HEK293 (cell line): ENCODE measurements at regions not wholly inside any gene's neighbourhood (a gene's known extent, or its start where the extent isn't known, plus 50 kb on each side); places are given as distances from the start of the nearest gene placed in this dataset.

Source experiments
- CTCF ChIA-PET: fragments of 350-600 bp; formaldehyde crosslinking; extraction: SDS; loops from one replicate; lab custom pipeline; 2021; ENCODE audit warnings: antibody characterized with exemption; lab: Yijun Ruan, JAX
- POLR2A ChIA-PET: fragments of 300-600 bp; formaldehyde crosslinking; extraction: SDS; loops from one replicate; lab custom pipeline; 2020; ENCODE audit warnings: antibody characterized with exemption, inconsistent platforms; lab: Yijun Ruan, JAX
- H3K27ac ChIP-seq: fragments of 200-500 bp; sonication (Bioruptor generic); 2 replicates; pipeline ENCODE4 v1.5.1; 2014; ENCODE audit warnings: low read depth, low read length, control low read depth, inconsistent platforms; ENCODE audit errors: extremely low read depth
- H3K36me3 ChIP-seq, 2 experiments: fragments of 200-500 bp in 1 of 2; sonication (Bioruptor generic) in 1 of 2; 1 replicate in 1 of 2; 2 replicates in 1 of 2; pipeline ENCODE4 v1.5.1; 2014 to 2017; ENCODE audit warnings: inconsistent platforms in 2 of 2, low read length in 2 of 2; ENCODE audit not compliant: control insufficient read depth in 2 of 2, insufficient read depth in 1 of 2
- H3K4me1 ChIP-seq: fragments of 200-500 bp; sonication (Bioruptor generic); 2 replicates; pipeline ENCODE4 v1.5.1; 2014; ENCODE audit warnings: mild to moderate bottlenecking, low read length, inconsistent platforms; ENCODE audit not compliant: control insufficient read depth, insufficient read depth
- H3K4me3 ChIP-seq: 2 replicates; pipeline ENCODE4 v1.5.1; 2011; ENCODE audit warnings: low read depth, mild to moderate bottlenecking, control low read depth, low read length, moderate library complexity
- H3K9me3 ChIP-seq: fragments of 200-500 bp; sonication (Bioruptor generic); 2 replicates; pipeline ENCODE4 v1.5.1; 2014; ENCODE audit warnings: low read depth, low read length, inconsistent platforms; ENCODE audit not compliant: control insufficient read depth, insufficient read depth
- GLI2 ChIP-seq: fragments of 450-650 bp; formaldehyde crosslinking; IDR thresholded peaks from 2 replicates; pipeline ENCODE4; 2017; ENCODE audit warnings: missing biosample characterization, missing genetic modification characterization, low read depth, borderline replicate concordance
- GLIS2 ChIP-seq: fragments of 450-650 bp; formaldehyde crosslinking; IDR thresholded peaks from 2 replicates; pipeline ENCODE4 v1.5.1; 2016; ENCODE audit warnings: missing biosample characterization, missing genetic modification characterization
- IKZF3 ChIP-seq: fragments of 450-650 bp; IDR thresholded peaks from 2 replicates; pipeline ENCODE4 v1.5.0; 2018; ENCODE audit warnings: missing biosample characterization, mild to moderate bottlenecking, missing genetic modification characterization, moderate library complexity
- SETDB1 ChIP-seq: IDR thresholded peaks from one replicate; pipeline ENCODE4 v1.6.1; 2017; ENCODE audit warnings: mild to moderate bottlenecking, low read length, moderate library complexity, mixed read lengths; ENCODE audit not compliant: insufficient read length
- ZEB2 ChIP-seq: fragments of 450-650 bp; formaldehyde crosslinking; IDR thresholded peaks from 2 replicates; pipeline ENCODE4 v1.5.1; 2016; ENCODE audit warnings: missing biosample characterization, missing genetic modification characterization
- ZIC2 ChIP-seq: fragments of 450-650 bp; formaldehyde crosslinking; IDR thresholded peaks from 2 replicates; pipeline ENCODE4 v1.5.1; 2016; ENCODE audit warnings: missing biosample characterization, missing genetic modification characterization
- ZNF146 ChIP-seq: fragments of 450-650 bp; formaldehyde crosslinking; IDR thresholded peaks from 2 replicates; pipeline ENCODE4 v1.5.1; 2016; ENCODE audit warnings: missing biosample characterization, missing genetic modification characterization
- ZNF350 ChIP-seq: fragments of 450-650 bp; formaldehyde crosslinking; IDR thresholded peaks from 2 replicates; pipeline ENCODE4 v1.5.0; 2017; ENCODE audit warnings: missing biosample characterization, mild to moderate bottlenecking, missing genetic modification characterization
- ZNF37A ChIP-seq: fragments of 450-650 bp; IDR thresholded peaks from 2 replicates; pipeline ENCODE4 v1.5.1; 2018; ENCODE audit warnings: missing biosample characterization, missing genetic modification characterization
- ZNF394 ChIP-seq: fragments of 450-650 bp; formaldehyde crosslinking; IDR thresholded peaks from 2 replicates; pipeline ENCODE4 v1.5.1; 2016; ENCODE audit warnings: missing biosample characterization, missing genetic modification characterization, mild to moderate bottlenecking, moderate library complexity, borderline replicate concordance
- ZNF501 ChIP-seq: fragments of 450-650 bp; formaldehyde crosslinking; IDR thresholded peaks from 2 replicates; pipeline ENCODE4 v1.5.1; 2016; ENCODE audit warnings: missing biosample characterization, missing genetic modification characterization
- ZNF521 ChIP-seq: fragments of 450-650 bp; formaldehyde crosslinking; IDR thresholded peaks from 2 replicates; pipeline ENCODE4 v1.5.1; 2017; ENCODE audit warnings: missing biosample characterization, mild to moderate bottlenecking, missing genetic modification characterization
- ZNF623 ChIP-seq: fragments of 450-650 bp; formaldehyde crosslinking; IDR thresholded peaks from 2 replicates; pipeline ENCODE4 v1.5.1; 2016; ENCODE audit warnings: missing biosample characterization, missing genetic modification characterization
- ZNF624 ChIP-seq: fragments of 450-650 bp; formaldehyde crosslinking; IDR thresholded peaks from 2 replicates; pipeline ENCODE4 v1.5.1; 2017; ENCODE audit warnings: missing biosample characterization, missing genetic modification characterization
- ZNF777 ChIP-seq: fragments of 450-650 bp; formaldehyde crosslinking; IDR thresholded peaks from 2 replicates; pipeline ENCODE4 v1.5.1; 2017; ENCODE audit warnings: missing biosample characterization, missing genetic modification characterization, borderline replicate concordance
- ZSCAN16 ChIP-seq: fragments of 450-650 bp; formaldehyde crosslinking; IDR thresholded peaks from 2 replicates; pipeline ENCODE4 v1.5.1; 2016; ENCODE audit warnings: missing biosample characterization, missing genetic modification characterization
- ZSCAN30 ChIP-seq: fragments of 450-650 bp; IDR thresholded peaks from 2 replicates; pipeline ENCODE4 v1.5.1; 2018; ENCODE audit warnings: missing biosample characterization, mild to moderate bottlenecking, missing genetic modification characterization, moderate library complexity
- TF ChIP-seq, protein P1 (sequence below): fragments of 450-650 bp; formaldehyde crosslinking; IDR thresholded peaks from 2 replicates; pipeline ENCODE4 v1.5.1; 2017; ENCODE audit warnings: missing biosample characterization, mild to moderate bottlenecking, missing genetic modification characterization, moderate library complexity
- TF ChIP-seq, protein P2 (sequence below): fragments of 450-650 bp; formaldehyde crosslinking; IDR thresholded peaks from 2 replicates; pipeline ENCODE4 v1.5.1; 2016; ENCODE audit warnings: missing biosample characterization, missing genetic modification characterization

DNA sequence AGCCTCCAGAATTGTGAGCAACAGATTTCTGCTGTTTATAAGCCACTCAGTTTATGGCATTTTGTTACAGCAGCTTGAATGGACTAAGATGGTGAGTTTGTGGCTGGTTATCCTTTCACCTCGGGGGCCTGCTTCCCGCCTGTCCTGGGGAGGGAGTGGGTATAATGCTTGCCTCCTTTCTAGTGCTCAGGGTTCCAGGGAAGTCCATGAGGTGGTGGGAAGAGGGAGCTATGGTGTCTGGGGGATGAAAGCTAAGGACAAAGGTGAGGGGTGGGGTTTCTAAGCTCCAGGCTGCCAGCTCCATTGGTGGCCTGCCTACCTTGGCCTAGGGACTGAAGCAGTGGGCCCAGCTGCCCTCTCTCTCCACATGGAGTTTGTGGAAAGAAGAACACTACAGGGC lies 50.2 kb upstream of the SDK2 start:
- TF ChIP-seq GLIS2 (tag by site-specific recombination) (no peak), ZNF624 (tag by site-specific recombination) (no peak), ZSCAN30 (tag by site-specific recombination) (no peak), IKZF3 (no peak), SETDB1 (no peak), ZNF394 (no peak), GLI2 (tag by site-specific recombination) (no peak), ZIC2 (tag by site-specific recombination) (no peak), ZNF777 (tag by site-specific recombination) (no peak), ZNF146 (tag by site-specific recombination) (no peak), ZNF37A (tag by site-specific recombination) (no peak), ZNF623 (tag by site-specific recombination) (no peak), ZNF501 (tag by site-specific recombination) (no peak), ZNF350 (tag by site-specific recombination) (no peak), ZNF521 (no peak), ZEB2 (tag by site-specific recombination) (no peak)
- TF ChIP-seq, protein P1, sequence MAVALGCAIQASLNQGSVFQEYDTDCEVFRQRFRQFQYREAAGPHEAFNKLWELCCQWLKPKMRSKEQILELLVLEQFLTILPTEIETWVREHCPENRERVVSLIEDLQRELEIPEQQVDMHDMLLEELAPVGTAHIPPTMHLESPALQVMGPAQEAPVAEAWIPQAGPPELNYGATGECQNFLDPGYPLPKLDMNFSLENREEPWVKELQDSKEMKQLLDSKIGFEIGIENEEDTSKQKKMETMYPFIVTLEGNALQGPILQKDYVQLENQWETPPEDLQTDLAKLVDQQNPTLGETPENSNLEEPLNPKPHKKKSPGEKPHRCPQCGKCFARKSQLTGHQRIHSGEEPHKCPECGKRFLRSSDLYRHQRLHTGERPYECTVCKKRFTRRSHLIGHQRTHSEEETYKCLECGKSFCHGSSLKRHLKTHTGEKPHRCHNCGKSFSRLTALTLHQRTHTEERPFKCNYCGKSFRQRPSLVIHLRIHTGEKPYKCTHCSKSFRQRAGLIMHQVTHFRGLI (tag by site-specific recombination): no peak
- TF ChIP-seq, protein P2, sequence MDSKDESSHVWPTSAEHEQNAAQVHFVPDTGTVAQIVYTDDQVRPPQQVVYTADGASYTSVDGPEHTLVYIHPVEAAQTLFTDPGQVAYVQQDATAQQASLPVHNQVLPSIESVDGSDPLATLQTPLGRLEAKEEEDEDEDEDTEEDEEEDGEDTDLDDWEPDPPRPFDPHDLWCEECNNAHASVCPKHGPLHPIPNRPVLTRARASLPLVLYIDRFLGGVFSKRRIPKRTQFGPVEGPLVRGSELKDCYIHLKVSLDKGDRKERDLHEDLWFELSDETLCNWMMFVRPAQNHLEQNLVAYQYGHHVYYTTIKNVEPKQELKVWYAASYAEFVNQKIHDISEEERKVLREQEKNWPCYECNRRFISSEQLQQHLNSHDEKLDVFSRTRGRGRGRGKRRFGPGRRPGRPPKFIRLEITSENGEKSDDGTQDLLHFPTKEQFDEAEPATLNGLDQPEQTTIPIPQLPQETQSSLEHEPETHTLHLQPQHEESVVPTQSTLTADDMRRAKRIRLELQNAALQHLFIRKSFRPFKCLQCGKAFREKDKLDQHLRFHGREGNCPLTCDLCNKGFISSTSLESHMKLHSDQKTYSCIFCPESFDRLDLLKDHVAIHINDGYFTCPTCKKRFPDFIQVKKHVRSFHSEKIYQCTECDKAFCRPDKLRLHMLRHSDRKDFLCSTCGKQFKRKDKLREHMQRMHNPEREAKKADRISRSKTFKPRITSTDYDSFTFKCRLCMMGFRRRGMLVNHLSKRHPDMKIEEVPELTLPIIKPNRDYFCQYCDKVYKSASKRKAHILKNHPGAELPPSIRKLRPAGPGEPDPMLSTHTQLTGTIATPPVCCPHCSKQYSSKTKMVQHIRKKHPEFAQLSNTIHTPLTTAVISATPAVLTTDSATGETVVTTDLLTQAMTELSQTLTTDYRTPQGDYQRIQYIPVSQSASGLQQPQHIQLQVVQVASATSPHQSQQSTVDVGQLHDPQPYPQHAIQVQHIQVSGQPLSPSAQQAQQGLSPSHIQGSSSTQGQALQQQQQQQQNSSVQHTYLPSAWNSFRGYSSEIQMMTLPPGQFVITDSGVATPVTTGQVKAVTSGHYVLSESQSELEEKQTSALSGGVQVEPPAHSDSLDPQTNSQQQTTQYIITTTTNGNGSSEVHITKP (tag by site-specific recombination): no peak
- H3K36me3 ChIP-seq: no peaks in the 10 kb centered on the region
- CTCF ChIA-PET: no interaction called here
- no peak overlapping the region for H3K4me3 ChIP-seq
- no peak overlapping the region for H3K27ac ChIP-seq
- POLR2A ChIA-PET: no interaction called here
- no peaks in the 10 kb centered on the region for H3K9me3 ChIP-seq
- H3K4me1 ChIP-seq: no peaks in the 10 kb centered on the region

DNA sequence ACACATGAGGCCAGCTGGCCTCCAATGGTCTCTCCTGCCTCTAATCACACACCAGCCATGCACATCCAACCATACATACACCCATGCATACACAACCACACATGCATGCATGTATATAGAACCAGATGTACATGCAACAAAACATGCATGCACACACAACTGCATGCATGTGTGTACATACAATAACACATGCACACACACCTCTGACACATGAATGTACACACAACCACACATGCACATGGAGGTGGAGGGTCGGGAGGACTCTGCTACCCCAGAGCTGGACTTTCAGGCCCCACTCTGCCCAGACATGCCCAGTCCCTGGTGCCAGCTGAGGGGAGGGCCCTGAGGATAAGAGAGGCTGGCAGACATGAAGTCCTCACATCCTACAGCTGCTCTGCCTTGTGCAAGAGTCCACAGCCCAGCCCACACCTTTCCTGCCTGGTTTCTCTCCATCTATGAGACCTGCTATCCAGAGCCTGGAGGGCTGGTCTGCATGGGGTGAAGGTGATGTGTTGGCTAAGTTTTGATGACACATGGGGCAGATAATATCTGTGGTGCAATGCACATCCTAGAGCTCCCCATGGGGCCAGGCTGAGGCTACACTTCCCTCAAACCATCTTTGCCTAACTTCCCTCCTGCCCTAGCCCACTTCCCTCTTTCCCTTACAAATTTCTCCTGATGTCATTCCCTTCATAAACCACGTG lies 50.9 kb upstream of the SDK2 start:
- ChIA-PET CTCF (no interaction called here), POLR2A (no interaction called here)
- H3K4me1 ChIP-seq: no peaks in the 10 kb centered on the region
- no peaks in the 10 kb centered on the region for H3K36me3 ChIP-seq
- no peak overlapping the region for H3K27ac ChIP-seq
- TF ChIP-seq ZSCAN16 (tag by site-specific recombination): no peak
- no peak overlapping the region for H3K4me3 ChIP-seq
- H3K9me3 ChIP-seq: no peaks in the 10 kb centered on the region
